ENCODE measurements at regions not wholly inside any gene's neighbourhood (a gene's known extent, or its start where the extent isn't known, plus 50 kb on each side); places are given as distances from the start of the nearest gene placed in this dataset.

DNA sequence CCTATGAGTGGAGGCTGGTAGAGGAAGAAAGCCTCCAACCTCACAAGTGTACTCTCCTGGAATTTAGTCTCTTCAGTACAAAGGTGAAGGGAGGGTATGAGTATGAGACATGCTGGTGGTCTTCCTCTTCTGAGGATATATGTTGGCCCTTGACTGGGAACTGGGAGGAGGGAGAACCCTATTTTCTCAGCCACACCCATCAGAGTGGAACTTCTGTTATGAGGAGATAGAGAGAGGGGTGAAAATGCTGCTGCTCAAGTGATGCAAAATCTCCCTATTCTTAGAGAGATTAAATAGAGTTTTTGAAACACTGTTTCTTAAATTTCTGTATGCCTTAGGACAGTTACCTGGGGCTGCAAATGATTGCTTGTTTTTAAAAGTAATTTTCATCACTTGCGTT lies 203.4 kb upstream of the PRR16 start:
- Mint-ChIP-seq H3K36me3 (ENCODE audit: insufficient read depth in 2 of 2) (no peaks in the 10 kb centered on the region), H3K4me3 (no peak overlapping the region), H3K27me3 (ENCODE audit: low read depth) (no peaks in the 10 kb centered on the region), H3K4me1 (ENCODE audit: low read depth) (no peaks in the 10 kb centered on the region), H3K9me3 (peaks cover 0 to 2% of the 10 kb centered on the region in 2 donors), H3K27ac (no peak overlapping the region)
- ATAC-seq (replicated peaks in 1 of 2) (no peak), DNase-seq (no peak)

DNA sequence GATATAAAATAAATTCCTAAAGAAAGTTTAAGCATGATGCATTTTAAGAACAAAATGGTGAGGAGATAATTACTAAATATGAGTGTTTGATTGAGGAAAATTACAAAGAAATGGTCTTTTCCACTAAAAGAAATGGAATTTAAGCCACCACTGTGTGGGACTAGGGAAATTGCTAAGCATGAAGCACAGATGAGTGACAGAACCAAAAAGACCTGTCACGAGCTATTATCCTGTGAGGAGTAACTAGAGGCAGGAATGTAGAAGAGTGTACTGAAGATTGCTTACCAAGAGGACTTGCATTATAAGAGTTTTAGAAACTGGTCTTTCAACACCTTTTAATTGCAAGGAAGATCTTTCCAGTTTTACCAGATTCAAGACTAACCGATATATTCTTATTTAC lies 193.6 kb upstream of the PRR16 start:
- Mint-ChIP-seq H3K27ac (no peak overlapping the region), H3K9me3 (peaks cover 0 to 4% of the 10 kb centered on the region in 2 donors), H3K4me1 (ENCODE audit: low read depth) (no peaks in the 10 kb centered on the region), H3K36me3 (ENCODE audit: insufficient read depth in 2 of 2) (no peaks in the 10 kb centered on the region), H3K4me3 (no peak overlapping the region), H3K27me3 (ENCODE audit: low read depth) (no peaks in the 10 kb centered on the region)
- ATAC-seq (replicated peaks in 1 of 2) = no peak
- no peak for DNase-seq

- H3K27ac Mint-ChIP-seq = no peak overlapping the region
- ATAC-seq (replicated peaks in 1 of 2) (no peak), DNase-seq (no peak)
- no peak overlapping the region for H3K4me3 Mint-ChIP-seq
- H3K27me3 Mint-ChIP-seq (ENCODE audit: low read depth) = no peaks in the 10 kb centered on the region
- H3K36me3 Mint-ChIP-seq (ENCODE audit: insufficient read depth in 2 of 2) = no peaks in the 10 kb centered on the region
- no peaks in the 10 kb centered on the region for H3K9me3 Mint-ChIP-seq
- H3K4me1 Mint-ChIP-seq (ENCODE audit: low read depth) = no peaks in the 10 kb centered on the region
Measured at GRCh38 chr5:120293796-120294195, 170.3 kb upstream of the PRR16 start.

GRCh38 chr5:120297616-120298015 lies 166.5 kb upstream of the PRR16 start:
- no peaks in the 10 kb centered on the region for H3K27me3 Mint-ChIP-seq (ENCODE audit: low read depth)
- H3K4me1 Mint-ChIP-seq (ENCODE audit: low read depth) = no peaks in the 10 kb centered on the region
- no peak overlapping the region for H3K27ac Mint-ChIP-seq
- DNase-seq = no peak
- H3K9me3 Mint-ChIP-seq = peaks cover 0 to 2% of the 10 kb centered on the region in 2 donors
- no peak overlapping the region for H3K4me3 Mint-ChIP-seq
- H3K36me3 Mint-ChIP-seq (ENCODE audit: insufficient read depth in 2 of 2) = no peaks in the 10 kb centered on the region
- ATAC-seq (replicated peaks in 1 of 2) = no peak

- Mint-ChIP-seq H3K27ac (no peak overlapping the region), H3K4me1 (ENCODE audit: low read depth) (no peaks in the 10 kb centered on the region), H3K27me3 (ENCODE audit: low read depth) (no peaks in the 10 kb centered on the region), H3K9me3 (peaks cover 0 to 2% of the 10 kb centered on the region in 2 donors), H3K4me3 (no peak overlapping the region), H3K36me3 (ENCODE audit: insufficient read depth in 2 of 2) (no peaks in the 10 kb centered on the region)
- no peak for ATAC-seq (replicated peaks in 1 of 2)
- no peak for DNase-seq
Measured at GRCh38 chr5:120298981-120299380, 165.1 kb upstream of the PRR16 start.

DNA sequence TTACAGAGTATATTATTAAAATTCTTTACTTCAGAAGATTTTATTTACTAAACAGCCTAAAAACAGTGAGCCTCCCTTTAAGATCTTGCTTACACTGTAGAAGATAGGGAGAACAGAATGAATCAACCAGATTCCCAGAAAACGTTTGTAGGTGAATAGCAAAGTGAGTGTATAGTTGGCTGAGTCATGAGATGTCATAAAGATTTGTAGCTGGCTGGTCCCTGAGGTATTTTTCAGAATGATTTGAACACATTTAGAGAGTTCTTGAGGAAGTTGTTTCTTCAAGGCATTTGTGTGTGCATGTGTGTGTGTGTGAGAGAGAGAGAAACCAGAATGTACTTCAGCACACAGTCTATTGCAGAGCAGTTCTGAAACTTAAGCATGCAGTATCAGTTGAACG lies 159.4 kb upstream of the PRR16 start:
- DNase-seq = no peak
- Mint-ChIP-seq H3K27me3 (ENCODE audit: low read depth) (no peaks in the 10 kb centered on the region), H3K4me3 (no peak overlapping the region), H3K36me3 (ENCODE audit: insufficient read depth in 2 of 2) (no peaks in the 10 kb centered on the region), H3K27ac (no peak overlapping the region), H3K4me1 (ENCODE audit: low read depth) (no peaks in the 10 kb centered on the region), H3K9me3 (peaks cover 0 to 3% of the 10 kb centered on the region in 2 donors)
- no peak for ATAC-seq (replicated peaks in 1 of 2)

GRCh38 chr5:120306303-120306702 lies 157.8 kb upstream of the PRR16 start:
- ATAC-seq (replicated peaks in 1 of 2) (no peak), DNase-seq (no peak)
- H3K27ac Mint-ChIP-seq = no peak overlapping the region
- no peaks in the 10 kb centered on the region for H3K4me1 Mint-ChIP-seq (ENCODE audit: low read depth)
- no peak overlapping the region for H3K4me3 Mint-ChIP-seq
- H3K27me3 Mint-ChIP-seq (ENCODE audit: low read depth) = no peaks in the 10 kb centered on the region
- H3K9me3 Mint-ChIP-seq = peaks cover 0 to 1% of the 10 kb centered on the region in 2 donors
- H3K36me3 Mint-ChIP-seq (ENCODE audit: insufficient read depth in 2 of 2) = no peaks in the 10 kb centered on the region

DNA sequence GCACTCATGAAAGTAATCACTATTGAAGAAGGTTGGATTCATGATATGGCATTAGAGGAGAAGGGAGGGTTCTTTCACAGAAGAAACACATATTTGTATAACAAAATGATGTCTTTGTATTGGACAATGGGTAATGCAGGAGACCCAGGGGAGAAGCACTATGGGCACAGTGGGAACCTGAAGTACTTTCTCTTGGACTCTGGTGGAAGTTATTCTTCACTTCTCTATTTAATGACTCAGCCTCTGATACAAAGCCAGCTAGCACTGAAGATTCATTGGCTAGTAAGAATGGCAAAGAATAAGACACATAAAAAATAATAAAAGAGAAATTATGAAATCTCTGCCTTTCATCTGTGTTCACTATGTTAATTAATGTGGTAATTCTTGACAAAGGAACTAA lies 149.9 kb upstream of the PRR16 start:
- no peak for DNase-seq
- ATAC-seq (replicated peaks in 1 of 2) = no peak
- Mint-ChIP-seq H3K4me1 (ENCODE audit: low read depth) (no peaks in the 10 kb centered on the region), H3K27me3 (ENCODE audit: low read depth) (no peaks in the 10 kb centered on the region), H3K27ac (no peak overlapping the region), H3K9me3 (peaks cover 8 to 13% of the 10 kb centered on the region in 2 donors), H3K4me3 (no peak overlapping the region), H3K36me3 (ENCODE audit: insufficient read depth in 2 of 2) (no peaks in the 10 kb centered on the region)

DNA sequence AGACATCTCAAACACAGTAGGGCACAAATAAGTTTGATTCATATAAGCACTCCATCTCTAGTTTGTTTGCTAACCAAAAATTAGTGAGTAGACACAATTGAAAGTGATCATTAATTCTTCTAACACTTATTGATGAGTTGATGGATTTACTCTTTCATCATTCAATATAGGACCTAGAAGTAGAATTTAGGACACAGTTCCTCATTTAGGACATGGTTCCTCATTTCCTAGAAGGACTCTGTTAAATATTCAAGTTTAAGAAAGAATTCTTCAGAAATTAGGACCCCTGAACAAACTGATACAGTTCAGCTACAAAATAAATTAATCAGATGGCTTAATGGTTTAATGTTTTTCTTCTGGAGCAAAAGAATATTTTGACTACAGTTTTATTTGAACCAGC lies 143.5 kb upstream of the PRR16 start:
- ATAC-seq (replicated peaks in 1 of 2) = no peak
- Mint-ChIP-seq H3K27ac (no peak overlapping the region), H3K27me3 (ENCODE audit: low read depth) (no peaks in the 10 kb centered on the region), H3K9me3 (peaks cover 0 to 7% of the 10 kb centered on the region in 2 donors), H3K4me3 (no peak overlapping the region), H3K36me3 (ENCODE audit: insufficient read depth in 2 of 2) (no peaks in the 10 kb centered on the region), H3K4me1 (ENCODE audit: low read depth) (no peaks in the 10 kb centered on the region)
- DNase-seq = no peak

DNA sequence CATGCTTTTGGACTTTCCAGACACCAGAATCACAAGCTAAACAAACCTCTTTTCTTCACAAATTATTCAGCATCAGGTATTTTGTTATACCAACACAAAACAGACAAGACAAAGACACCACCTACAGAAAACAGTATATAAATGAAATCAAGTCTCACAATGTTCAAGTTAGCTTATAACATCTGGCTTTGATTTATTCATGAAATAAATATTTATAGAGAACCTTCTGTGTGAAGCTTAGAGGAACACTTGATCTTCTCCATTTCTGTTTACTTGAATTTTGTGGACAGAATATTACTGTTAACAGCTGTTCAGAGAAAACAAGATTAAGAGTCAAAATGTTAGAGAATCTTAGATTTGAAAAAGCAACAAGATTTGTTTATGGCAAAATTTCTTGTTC lies 137.4 kb upstream of the PRR16 start:
- Mint-ChIP-seq H3K4me1 (ENCODE audit: low read depth) (no peaks in the 10 kb centered on the region), H3K27me3 (ENCODE audit: low read depth) (no peaks in the 10 kb centered on the region), H3K4me3 (no peak overlapping the region), H3K9me3 (peaks cover 0 to 6% of the 10 kb centered on the region in 2 donors), H3K27ac (no peak overlapping the region), H3K36me3 (ENCODE audit: insufficient read depth in 2 of 2) (no peaks in the 10 kb centered on the region)
- ATAC-seq (replicated peaks in 1 of 2) (no peak), DNase-seq (no peak)

DNA sequence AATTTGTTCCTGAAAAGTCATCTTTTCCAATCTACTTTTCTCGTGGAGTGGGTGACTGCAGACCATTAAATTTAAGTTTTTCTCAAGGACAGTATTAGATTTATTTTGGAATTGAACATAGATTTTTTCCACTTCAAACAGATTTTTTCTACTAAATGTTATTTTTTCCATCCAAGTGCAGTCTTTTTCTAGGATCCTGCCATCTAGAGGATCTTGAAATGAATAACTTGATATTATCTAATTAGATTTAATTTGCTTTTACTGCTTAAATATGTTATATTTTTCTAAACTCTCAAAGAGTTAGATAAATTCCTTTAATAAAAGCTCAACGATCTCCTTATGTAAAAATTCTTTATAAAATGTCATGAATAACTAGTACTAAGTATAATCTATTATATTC lies 136.9 kb upstream of the PRR16 start:
- Mint-ChIP-seq H3K4me1 (ENCODE audit: low read depth) (no peaks in the 10 kb centered on the region), H3K9me3 (peaks cover 0 to 6% of the 10 kb centered on the region in 2 donors), H3K27me3 (ENCODE audit: low read depth) (no peaks in the 10 kb centered on the region), H3K36me3 (ENCODE audit: insufficient read depth in 2 of 2) (no peaks in the 10 kb centered on the region), H3K27ac (no peak overlapping the region), H3K4me3 (no peak overlapping the region)
- DNase-seq (no peak), ATAC-seq (replicated peaks in 1 of 2) (no peak)

- no peaks in the 10 kb centered on the region for H3K4me1 Mint-ChIP-seq (ENCODE audit: low read depth)
- DNase-seq (no peak), ATAC-seq (replicated peaks in 1 of 2) (no peak)
- H3K27me3 Mint-ChIP-seq (ENCODE audit: low read depth) = no peaks in the 10 kb centered on the region
- peaks cover 0 to 6% of the 10 kb centered on the region in 2 donors for H3K9me3 Mint-ChIP-seq
- no peaks in the 10 kb centered on the region for H3K36me3 Mint-ChIP-seq (ENCODE audit: insufficient read depth in 2 of 2)
- no peak overlapping the region for H3K27ac Mint-ChIP-seq
- H3K4me3 Mint-ChIP-seq = no peak overlapping the region
Measured at GRCh38 chr5:120329095-120329494, 135.0 kb upstream of the PRR16 start.

DNA sequence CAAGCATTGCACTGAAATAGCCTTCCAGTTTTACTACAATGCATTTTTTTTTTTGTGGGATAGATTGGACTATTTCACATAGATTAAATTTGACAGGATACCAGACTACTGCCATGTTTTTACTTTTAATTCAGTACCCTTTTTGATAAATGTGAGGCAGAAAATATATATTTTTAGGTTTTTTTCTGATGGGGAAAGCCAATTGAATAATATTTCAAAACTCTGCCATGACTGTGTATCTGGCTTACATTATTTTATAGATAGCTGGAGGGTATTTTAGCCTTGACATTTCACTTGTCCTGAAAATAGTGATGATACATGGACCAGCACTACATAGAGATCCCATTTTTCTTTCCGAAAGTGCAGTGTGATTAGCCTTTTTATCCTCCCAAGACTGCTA lies 133.5 kb upstream of the PRR16 start:
- Mint-ChIP-seq H3K4me3 (no peak overlapping the region), H3K27ac (no peak overlapping the region), H3K36me3 (ENCODE audit: insufficient read depth in 2 of 2) (no peaks in the 10 kb centered on the region), H3K4me1 (ENCODE audit: low read depth) (no peaks in the 10 kb centered on the region), H3K27me3 (ENCODE audit: low read depth) (no peaks in the 10 kb centered on the region), H3K9me3 (peaks cover 0 to 6% of the 10 kb centered on the region in 2 donors)
- ATAC-seq (replicated peaks in 1 of 2) (no peak), DNase-seq (no peak)

DNA sequence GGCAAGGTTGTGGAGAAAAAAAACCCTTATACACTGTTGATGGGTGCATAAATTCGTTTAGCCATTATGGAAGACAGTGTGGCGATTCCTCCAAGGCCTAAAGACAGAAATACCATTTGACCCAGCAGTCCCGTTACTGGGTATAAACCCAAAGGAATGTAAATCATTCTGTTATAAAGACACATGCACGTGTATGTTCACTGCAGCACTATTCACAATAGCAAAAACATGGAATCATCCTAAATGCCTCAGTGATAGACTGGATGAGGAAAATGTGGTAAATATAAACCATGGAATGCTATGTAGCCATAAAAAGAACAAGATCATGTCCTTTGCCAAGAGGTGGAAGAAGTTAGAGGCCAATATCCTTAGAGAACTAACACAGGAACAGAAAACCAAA lies 119.9 kb upstream of the PRR16 start:
- ATAC-seq (replicated peaks in 1 of 2) (no peak), DNase-seq (no peak)
- H3K27me3 Mint-ChIP-seq (ENCODE audit: low read depth) = no peaks in the 10 kb centered on the region
- no peaks in the 10 kb centered on the region for H3K4me1 Mint-ChIP-seq (ENCODE audit: low read depth)
- H3K36me3 Mint-ChIP-seq (ENCODE audit: insufficient read depth in 2 of 2) = no peaks in the 10 kb centered on the region
- no peak overlapping the region for H3K27ac Mint-ChIP-seq
- H3K4me3 Mint-ChIP-seq = no peak overlapping the region
- H3K9me3 Mint-ChIP-seq = no peaks in the 10 kb centered on the region
